HepG2 (cell line): ENCODE measurements at regions not wholly inside any gene's neighbourhood (a gene's known extent, or its start where the extent isn't known, plus 50 kb on each side); places are given as distances from the start of the nearest gene placed in this dataset.

Source experiments
- ATAC-seq: fragments of 200-7000 bp; cut with Tn5 transposase; 3 replicates; pipeline ENCODE4 v1.9.1; 2020; ENCODE audit warnings: mild to moderate bottlenecking, moderate library complexity
- BruUV-seq: library from RNA; stranded (reverse); fragments of 400-500 nt; replicated peaks from 2 replicates; lab custom pipeline; 2021; lab: Mats Ljungman, UMichigan
- CTCF ChIA-PET: fragments of 300-600 bp; formaldehyde crosslinking; extraction: SDS; loops from one replicate; lab custom pipeline; 2021; ENCODE audit warnings: low total read pairs, inconsistent platforms, low intra/inter-chr PET ratio; lab: Yijun Ruan, JAX
- POLR2A ChIA-PET: fragments of 350-600 bp; sonication (Branson Sonifier 250); formaldehyde crosslinking; loops from one replicate; lab custom pipeline; 2020; ENCODE audit warnings: antibody characterized with exemption, inconsistent platforms; lab: Yijun Ruan, JAX
- DNase-seq: peaks from one replicate; pipeline ENCODE4 v3.0.0-alpha.2; 2015; ENCODE audit warnings: low spot score
- FAIRE-seq: peaks from 3 replicates; lab custom pipeline; 2011; peaks lifted over from hg19 to GRCh38; lab: Jason Lieb, UNC
- H2AFZ ChIP-seq: one replicate; pipeline ENCODE4 v1.6.1; 2011; ENCODE audit warnings: low read length, inconsistent platforms
- H3K27ac ChIP-seq: fragments of 300-600 bp; 3 replicates; pipeline ENCODE4 v1.8.0; 2011; ENCODE audit warnings: mixed run types, mild to moderate bottlenecking, mixed read lengths, low read length, inconsistent platforms; ENCODE audit not compliant: insufficient read depth; ENCODE audit errors: extremely low read length
- H3K27me3 ChIP-seq, 2 experiments: fragments of 200-600 bp in 1 of 2; 2 replicates in 1 of 2; 3 replicates in 1 of 2; pipeline versions ENCODE4 v1.6.0 to v1.8.0; 2011; ENCODE audit warnings: low read length in 2 of 2, mild to moderate bottlenecking in 2 of 2, moderate library complexity in 2 of 2, inconsistent platforms in 1 of 2; ENCODE audit not compliant: insufficient read depth in 2 of 2, control insufficient read depth in 1 of 2
- H3K36me3 ChIP-seq, 2 experiments: fragments of 200-600 bp in 1 of 2; replicated peaks in 1 of 2; 2 replicates in 1 of 2; 3 replicates in 1 of 2; pipeline versions ENCODE4 v1.5.1 to v1.8.0; 2011; ENCODE audit warnings: low read length in 2 of 2, inconsistent platforms in 1 of 2; ENCODE audit not compliant: insufficient read depth in 2 of 2, control insufficient read depth in 1 of 2
- H3K4me1 ChIP-seq: 2 replicates; pipeline ENCODE4 v1.5.1; 2012; ENCODE audit warnings: low read length, inconsistent platforms; ENCODE audit not compliant: insufficient read depth
- H3K4me2 ChIP-seq: 2 replicates; pipeline ENCODE4 v1.6.0; 2011; ENCODE audit warnings: low read depth, low read length, inconsistent platforms
- H3K4me3 ChIP-seq, 3 experiments: fragments of 200-600 bp in 1 of 3; sonication (generic), shearing (Covaris generic) in 1 of 3; replicated peaks in 1 of 3; 2 replicates each; pipeline ENCODE4 v1.5.1; 2011 to 2016; ENCODE audit warnings: low read length in 3 of 3, inconsistent platforms in 2 of 3, low read depth in 2 of 3, mild to moderate bottlenecking in 2 of 3, control low read depth in 1 of 3, mixed read lengths in 1 of 3; ENCODE audit not compliant: insufficient read depth in 1 of 3
- H3K79me2 ChIP-seq: one replicate; pipeline ENCODE4 v1.6.1; 2011; ENCODE audit warnings: low read length, inconsistent platforms; ENCODE audit not compliant: insufficient read depth
- H3K9ac ChIP-seq: 2 replicates; pipeline ENCODE4 v1.6.0; 2011; ENCODE audit warnings: mild to moderate bottlenecking, low read depth, low read length, inconsistent platforms; ENCODE audit not compliant: insufficient read depth
- H3K9me3 ChIP-seq: 2 replicates; pipeline ENCODE4 v1.5.1; 2012; ENCODE audit warnings: mild to moderate bottlenecking, low read length
- H4K20me1 ChIP-seq: 2 replicates; pipeline ENCODE4 v1.6.0; 2011; ENCODE audit warnings: inconsistent platforms, mild to moderate bottlenecking, low read length, moderate library complexity; ENCODE audit not compliant: insufficient read depth
- ISX ChIP-seq: sonication (generic); formaldehyde crosslinking; conservative IDR thresholded peaks from 2 replicates; pipeline ENCODE4 v1.5.0; 2020; ENCODE audit warnings: missing genetic modification reagents
- TBP ChIP-seq: sonication (generic); formaldehyde crosslinking; IDR thresholded peaks from 2 replicates; pipeline ENCODE4 v1.5.0; 2020; ENCODE audit warnings: missing genetic modification reagents
- TBX3 ChIP-seq: fragments of 450-650 bp; IDR thresholded peaks from 2 replicates; pipeline ENCODE4 v1.6.1; 2017; ENCODE audit warnings: antibody characterized with exemption, mild to moderate bottlenecking, inconsistent platforms, borderline replicate concordance
- ZNF562 ChIP-seq: sonication (generic); formaldehyde crosslinking; IDR thresholded peaks from 2 replicates; pipeline ENCODE4 v1.8.0; 2022; ENCODE audit warnings: missing genetic modification reagents, borderline replicate concordance
- ZNF891 ChIP-seq: sonication (generic); formaldehyde crosslinking; IDR thresholded peaks from 2 replicates; pipeline ENCODE4 v1.5.0; 2020; ENCODE audit warnings: mild to moderate bottlenecking, missing genetic modification reagents
- WGBS: methylation state at CpG from one replicate; pipeline ENCODE4 v1.1.6; 2017; ENCODE audit warnings: low lambda C conversion rate; 5-methylcytosine and 5-hydroxymethylcytosine counted together
- in situ Hi-C: cut with HindIII; loops from 2 replicates; pipeline ENCODE4 v1.10.0; 2017; ENCODE audit warnings: low pct_unique_long_range_greater_than_20kb; ENCODE audit not compliant: extremely low pct_ligation_motif_present
- intact Hi-C: fragments of 100-400 bp; cut with micrococcal nuclease; formaldehyde crosslinking; loops from one replicate; pipeline ENCODE4 v1.10.0; 2022; ENCODE audit not compliant: unreplicated experiment
- TF ChIP-seq, protein P1 (sequence below): sonication (generic); formaldehyde crosslinking; conservative IDR thresholded peaks from 2 replicates; pipeline ENCODE4 v1.4.0; 2020; ENCODE audit warnings: missing genetic modification reagents
- TF ChIP-seq, protein P2 (sequence below): sonication (generic); formaldehyde crosslinking; conservative IDR thresholded peaks from 2 replicates; pipeline ENCODE4 v1.8.0; 2022; ENCODE audit warnings: low read depth, missing genetic modification reagents

DNA sequence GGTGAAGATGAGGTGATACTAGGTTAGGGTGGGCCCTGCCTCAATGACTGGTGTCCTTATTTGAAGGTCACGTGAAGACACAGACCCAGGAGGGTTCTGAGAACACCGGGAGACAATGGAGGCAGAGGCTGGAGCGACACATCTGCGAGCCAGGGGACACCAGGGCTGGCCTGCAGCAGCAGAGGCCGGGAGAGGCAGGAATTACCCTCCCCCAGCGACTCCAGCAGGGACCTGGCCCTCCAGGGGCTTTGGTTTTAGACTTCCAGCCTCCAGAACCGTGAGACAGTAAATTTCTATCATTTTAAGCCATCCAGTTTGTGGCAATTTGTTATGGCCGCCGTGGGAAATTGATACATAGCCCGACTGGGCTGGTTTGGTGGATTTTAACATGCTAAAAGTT lies 152.2 kb downstream of the DNAJB6 start:
- CTCF ChIA-PET: no interaction called here
- Histone ChIP-seq H3K4me2 (no peak overlapping the region), H3K27me3 (peaks cover 4 to 41% of the 10 kb centered on the region in 2 experiments; a peak in 4 of 5 replicates), H3K36me3 (no peaks in the 10 kb centered on the region), H3K9ac (no peak overlapping the region), H3K9me3 (peaks cover 6% of the 10 kb centered on the region; the same call in 1 of the 2 replicates), H3K4me3 (no peak overlapping the region), H4K20me1 (no peaks in the 10 kb centered on the region), H2AFZ (no peak overlapping the region), H3K4me1 (no peaks in the 10 kb centered on the region), H3K79me2 (no peaks in the 10 kb centered on the region), H3K27ac (no peak overlapping the region)
- in situ Hi-C loops (no loop called here), intact Hi-C loops (no loop called here)
- BruUV-seq: no TSS peak
- 30% methylated on average over 10 of the region's 10 CpGs for WGBS
- TF ChIP-seq ZNF891 (CRISPR knock-in tag): no peak
- TF ChIP-seq, protein P1, sequence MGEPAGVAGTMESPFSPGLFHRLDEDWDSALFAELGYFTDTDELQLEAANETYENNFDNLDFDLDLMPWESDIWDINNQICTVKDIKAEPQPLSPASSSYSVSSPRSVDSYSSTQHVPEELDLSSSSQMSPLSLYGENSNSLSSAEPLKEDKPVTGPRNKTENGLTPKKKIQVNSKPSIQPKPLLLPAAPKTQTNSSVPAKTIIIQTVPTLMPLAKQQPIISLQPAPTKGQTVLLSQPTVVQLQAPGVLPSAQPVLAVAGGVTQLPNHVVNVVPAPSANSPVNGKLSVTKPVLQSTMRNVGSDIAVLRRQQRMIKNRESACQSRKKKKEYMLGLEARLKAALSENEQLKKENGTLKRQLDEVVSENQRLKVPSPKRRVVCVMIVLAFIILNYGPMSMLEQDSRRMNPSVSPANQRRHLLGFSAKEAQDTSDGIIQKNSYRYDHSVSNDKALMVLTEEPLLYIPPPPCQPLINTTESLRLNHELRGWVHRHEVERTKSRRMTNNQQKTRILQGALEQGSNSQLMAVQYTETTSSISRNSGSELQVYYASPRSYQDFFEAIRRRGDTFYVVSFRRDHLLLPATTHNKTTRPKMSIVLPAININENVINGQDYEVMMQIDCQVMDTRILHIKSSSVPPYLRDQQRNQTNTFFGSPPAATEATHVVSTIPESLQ (CRISPR knock-in tag): no peak
- no peak for TF ChIP-seq ZNF562 (CRISPR knock-in tag)
- no peak for TF ChIP-seq TBP (CRISPR knock-in tag)
- TF ChIP-seq, protein P2, sequence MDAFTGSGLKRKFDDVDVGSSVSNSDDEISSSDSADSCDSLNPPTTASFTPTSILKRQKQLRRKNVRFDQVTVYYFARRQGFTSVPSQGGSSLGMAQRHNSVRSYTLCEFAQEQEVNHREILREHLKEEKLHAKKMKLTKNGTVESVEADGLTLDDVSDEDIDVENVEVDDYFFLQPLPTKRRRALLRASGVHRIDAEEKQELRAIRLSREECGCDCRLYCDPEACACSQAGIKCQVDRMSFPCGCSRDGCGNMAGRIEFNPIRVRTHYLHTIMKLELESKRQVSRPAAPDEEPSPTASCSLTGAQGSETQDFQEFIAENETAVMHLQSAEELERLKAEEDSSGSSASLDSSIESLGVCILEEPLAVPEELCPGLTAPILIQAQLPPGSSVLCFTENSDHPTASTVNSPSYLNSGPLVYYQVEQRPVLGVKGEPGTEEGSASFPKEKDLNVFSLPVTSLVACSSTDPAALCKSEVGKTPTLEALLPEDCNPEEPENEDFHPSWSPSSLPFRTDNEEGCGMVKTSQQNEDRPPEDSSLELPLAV: no peak
- TF ChIP-seq ISX (CRISPR knock-in tag): no peak
- TF ChIP-seq TBX3: no peak
- DNase-seq: no peak
- no peak for FAIRE-seq
- ATAC-seq: no peak
- POLR2A ChIA-PET: no interaction called here
